ENCODE measurements at regions not wholly inside any gene's neighbourhood (a gene's known extent, or its start where the extent isn't known, plus 50 kb on each side); places are given as distances from the start of the nearest gene placed in this dataset.

- Histone ChIP-seq H3K9ac (ENCODE audit: extremely low read depth, low read length, poor library complexity, severe bottlenecking) (no peak overlapping the region), H3K27me3 (ENCODE audit: control insufficient read depth, insufficient read depth, low read length, poor library complexity, severe bottlenecking) (no peaks in the 10 kb centered on the region), H3K4me1 (ENCODE audit: control insufficient read depth, insufficient read depth, low read length) (no peaks in the 10 kb centered on the region), H3K9me3 (ENCODE audit: control insufficient read depth, low read length) (peaks cover 1% of the 10 kb centered on the region), H3K27ac (ENCODE audit: low read depth, low read length) (no peak overlapping the region), H3K4me3 (ENCODE audit: low read length) (no peak overlapping the region), H3K36me3 (ENCODE audit: control insufficient read depth, insufficient read depth, low read length) (no peaks in the 10 kb centered on the region)
- Mint-ChIP-seq H3K4me1 (peaks cover 5% of the 10 kb centered on the region), H3K27me3 (ENCODE audit: insufficient read depth) (no peaks in the 10 kb centered on the region), H3K9me3 (no peaks in the 10 kb centered on the region), H3K36me3 (ENCODE audit: low read depth) (no peaks in the 10 kb centered on the region), H3K4me3 (no peak overlapping the region), H3K27ac (no peak overlapping the region)
- WGBS, 2 experiments (ENCODE audit: insufficient coverage in 1 of 2, insufficient read length in 1 of 2): no CpG with 5 or more reads among the region's 1 CpG
- no peak for TF ChIP-seq CTCF (conservative IDR thresholded peaks at IDR 0.05)
- DNase-seq: no peak
These were observed 104.8 kb upstream of the CWC22 start for GRCh38 chr2:180111901-180112300.

GRCh38 chr2:180110469-180110868 lies 103.4 kb upstream of the CWC22 start:
- WGBS, 2 experiments (ENCODE audit: insufficient coverage in 1 of 2, insufficient read length in 1 of 2): 89 to 96% methylated on average over 6 of the region's 6 CpGs
- no peak for TF ChIP-seq CTCF (conservative IDR thresholded peaks at IDR 0.05)
- H3K9me3 ChIP-seq (ENCODE audit: control insufficient read depth, low read length): no peaks in the 10 kb centered on the region
- Mint-ChIP-seq H3K4me3 (no peak overlapping the region), H3K36me3 (ENCODE audit: low read depth) (no peaks in the 10 kb centered on the region), H3K4me1 (peaks cover 16% of the 10 kb centered on the region), H3K27me3 (ENCODE audit: insufficient read depth) (no peaks in the 10 kb centered on the region), H3K9me3 (no peaks in the 10 kb centered on the region), H3K27ac (no peak overlapping the region)
- H3K4me3 ChIP-seq (ENCODE audit: low read length): no peak overlapping the region
- H3K27me3 ChIP-seq (ENCODE audit: control insufficient read depth, insufficient read depth, low read length, poor library complexity, severe bottlenecking): no peaks in the 10 kb centered on the region
- H3K4me1 ChIP-seq (ENCODE audit: control insufficient read depth, insufficient read depth, low read length): no peaks in the 10 kb centered on the region
- H3K9ac ChIP-seq (ENCODE audit: extremely low read depth, low read length, poor library complexity, severe bottlenecking): no peak overlapping the region
- H3K36me3 ChIP-seq (ENCODE audit: control insufficient read depth, insufficient read depth, low read length): no peaks in the 10 kb centered on the region
- no peak overlapping the region for H3K27ac ChIP-seq (ENCODE audit: low read depth, low read length)
- DNase-seq: no peak

GRCh38 chr2:180101846-180102245 lies 94.7 kb upstream of the CWC22 start:
- Histone ChIP-seq H3K4me1 (ENCODE audit: control insufficient read depth, insufficient read depth, low read length) (no peaks in the 10 kb centered on the region), H3K9me3 (ENCODE audit: control insufficient read depth, low read length) (no peaks in the 10 kb centered on the region), H3K27ac (ENCODE audit: low read depth, low read length) (no peak overlapping the region), H3K36me3 (ENCODE audit: control insufficient read depth, insufficient read depth, low read length) (no peaks in the 10 kb centered on the region), H3K4me3 (ENCODE audit: low read length) (no peak overlapping the region), H3K27me3 (ENCODE audit: control insufficient read depth, insufficient read depth, low read length, poor library complexity, severe bottlenecking) (no peaks in the 10 kb centered on the region), H3K9ac (ENCODE audit: extremely low read depth, low read length, poor library complexity, severe bottlenecking) (no peak overlapping the region)
- no peak for TF ChIP-seq CTCF (conservative IDR thresholded peaks at IDR 0.05)
- no peaks in the 10 kb centered on the region for H3K9me3 Mint-ChIP-seq
- WGBS, 2 experiments (ENCODE audit: insufficient coverage in 1 of 2, insufficient read length in 1 of 2): 80 to 100% methylated on average over 1 of the region's 1 CpG
- no peaks in the 10 kb centered on the region for H3K27me3 Mint-ChIP-seq (ENCODE audit: insufficient read depth)
- H3K4me1 Mint-ChIP-seq: peaks cover 10% of the 10 kb centered on the region
- DNase-seq: no peak
- no peak overlapping the region for H3K4me3 Mint-ChIP-seq
- H3K36me3 Mint-ChIP-seq (ENCODE audit: low read depth): no peaks in the 10 kb centered on the region
- no peak overlapping the region for H3K27ac Mint-ChIP-seq
